ENCODE measurements at regions not wholly inside any gene's neighbourhood (a gene's known extent, or its start where the extent isn't known, plus 50 kb on each side); places are given as distances from the start of the nearest gene placed in this dataset.

DNA sequence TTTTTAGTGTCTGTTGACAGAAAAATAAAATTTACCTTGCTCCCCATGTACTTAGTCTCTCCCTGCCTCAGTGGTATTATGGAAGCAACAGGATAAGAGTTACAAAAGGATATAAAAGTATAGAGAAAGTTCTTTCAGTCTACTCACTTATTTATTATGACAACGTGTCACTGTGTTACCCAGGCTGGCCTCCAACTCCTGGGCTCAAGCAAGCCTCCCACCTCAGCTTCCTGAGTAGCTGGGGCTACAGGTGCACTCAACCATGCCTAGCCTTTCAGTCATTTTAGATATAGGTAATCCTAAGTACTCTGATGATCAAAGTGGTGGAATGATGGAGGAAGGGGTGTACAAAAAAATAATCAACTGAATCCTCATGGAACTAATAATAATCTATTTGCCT is 215.2 kb upstream of the MKLN1 start:
- DNase-seq = no peak

DNA sequence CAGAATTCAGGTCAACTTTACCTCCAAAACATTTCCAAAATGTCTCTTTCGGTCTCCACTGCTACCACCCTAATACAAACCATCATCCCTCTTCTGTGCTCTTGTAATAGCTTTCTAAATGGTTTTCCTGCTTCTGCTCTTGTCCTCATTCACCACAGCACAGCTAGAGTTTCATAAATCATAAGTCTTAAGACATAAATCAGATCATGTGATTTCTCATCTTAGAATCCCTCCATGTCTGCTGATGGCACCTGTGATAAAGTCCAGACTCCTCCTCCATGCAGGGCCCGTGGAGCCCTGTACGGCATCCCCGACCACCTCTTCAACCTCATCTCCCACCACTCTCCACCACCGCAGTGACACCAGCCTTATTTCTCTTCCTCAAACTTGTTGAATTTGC is 212.3 kb upstream of the MKLN1 start:
- DNase-seq = no peak

DNA sequence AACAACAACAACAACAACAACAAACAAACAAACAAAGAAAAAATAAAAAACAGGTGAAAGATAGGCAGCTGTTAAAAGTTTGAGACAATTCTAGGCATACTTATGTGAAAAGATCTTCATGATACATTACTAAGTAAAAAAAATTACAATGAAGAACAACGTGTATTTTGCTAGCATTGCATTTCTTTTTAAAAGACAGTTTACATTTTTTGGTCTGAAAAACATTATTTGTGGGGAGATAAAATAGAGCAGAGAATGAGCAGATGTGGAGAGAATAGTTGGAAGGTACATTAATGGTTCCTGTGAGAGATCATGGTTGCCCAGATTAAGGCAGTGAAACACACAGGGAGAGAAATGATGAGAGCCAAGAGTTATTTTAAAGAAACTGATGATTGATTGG is 210.2 kb upstream of the MKLN1 start:
- no peak for DNase-seq

DNA sequence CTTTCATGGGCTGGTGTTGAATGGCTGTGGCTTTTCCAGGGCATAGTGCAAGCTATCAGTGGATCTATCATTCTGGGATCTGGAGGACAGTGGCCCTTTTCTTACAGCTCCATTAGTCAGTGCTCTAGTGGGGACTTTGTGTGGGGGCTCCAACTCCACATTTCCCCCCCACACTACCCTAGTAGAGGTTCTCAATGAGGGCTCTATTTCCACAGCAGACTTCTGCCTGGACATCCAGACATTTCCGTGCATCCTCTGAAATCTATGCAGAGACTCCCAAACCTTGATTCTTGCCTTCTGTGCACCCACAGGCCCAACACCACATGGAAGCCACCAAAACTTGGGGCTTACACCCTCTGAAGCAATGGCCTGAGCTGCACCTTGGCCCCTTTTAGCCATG is 208.3 kb upstream of the MKLN1 start:
- DNase-seq = no peak

DNA sequence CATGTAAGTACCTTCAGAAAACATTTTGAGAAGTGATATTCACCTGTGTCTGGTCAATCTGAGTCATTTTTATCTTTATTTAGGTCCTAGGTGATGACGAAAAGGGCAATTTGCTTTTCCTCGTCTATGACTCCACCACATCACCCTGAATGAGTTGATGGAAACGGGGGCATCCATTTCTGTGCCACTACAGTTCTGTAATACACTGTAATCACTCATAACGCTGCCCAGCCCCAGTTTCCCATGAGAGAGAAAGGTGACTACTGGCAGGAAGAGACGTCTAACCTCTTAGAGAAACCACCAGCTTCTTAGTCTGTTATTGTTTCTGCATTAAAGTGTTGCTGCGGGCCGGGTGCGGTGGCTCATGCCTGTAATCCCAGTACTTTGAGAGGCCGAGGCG is 205.3 kb upstream of the MKLN1 start:
- no peak for DNase-seq

DNA sequence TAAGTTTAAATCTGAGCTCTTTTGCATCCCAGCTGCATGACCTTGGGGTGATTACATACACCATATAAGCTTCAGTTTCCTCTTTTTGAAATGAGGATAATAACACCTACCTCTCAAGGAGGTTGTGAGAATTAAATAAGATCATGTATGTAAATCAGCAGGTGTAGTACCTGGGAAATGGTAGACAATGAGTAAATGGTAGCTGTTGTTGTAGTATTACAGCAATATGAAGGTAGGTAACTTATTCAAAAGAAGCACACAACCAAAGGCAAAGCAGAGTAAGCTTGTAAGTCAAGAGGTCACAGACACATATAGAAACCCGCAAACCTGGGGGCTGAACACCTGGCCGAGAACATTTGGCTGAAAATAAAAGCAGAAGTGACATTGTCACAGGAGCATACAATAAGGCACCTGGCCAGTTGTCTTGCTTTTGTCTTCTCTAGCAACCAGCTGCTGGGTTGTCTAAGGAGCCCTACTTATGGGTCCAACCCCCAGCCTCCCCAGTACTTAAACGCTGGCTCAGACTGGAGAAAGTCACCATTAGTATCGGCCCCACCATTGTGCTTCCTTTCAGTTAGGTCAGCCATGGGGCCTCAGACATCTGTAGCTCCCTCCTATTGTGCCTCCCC is 203.6 kb upstream of the MKLN1 start:
- DNase-seq = no peak

DNA sequence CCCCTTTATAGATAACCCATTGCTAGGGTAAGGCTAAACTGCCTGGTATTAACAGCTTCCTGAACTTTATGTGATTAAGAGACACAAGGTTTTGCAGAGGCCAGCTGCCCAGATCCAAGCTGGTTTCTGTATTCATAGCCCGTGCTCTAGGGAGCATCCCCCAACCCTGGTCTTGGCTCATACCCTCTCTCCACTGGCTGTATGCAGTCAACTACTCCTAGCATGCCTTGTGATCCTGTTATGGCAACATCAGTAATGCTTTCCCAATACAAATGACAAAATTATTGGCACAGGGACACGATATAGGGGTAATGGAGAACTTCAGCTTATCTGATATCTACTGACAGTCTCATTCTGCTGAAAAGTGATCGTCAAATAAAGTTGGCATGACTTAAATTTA is 202.8 kb upstream of the MKLN1 start:
- no peak for DNase-seq

DNA sequence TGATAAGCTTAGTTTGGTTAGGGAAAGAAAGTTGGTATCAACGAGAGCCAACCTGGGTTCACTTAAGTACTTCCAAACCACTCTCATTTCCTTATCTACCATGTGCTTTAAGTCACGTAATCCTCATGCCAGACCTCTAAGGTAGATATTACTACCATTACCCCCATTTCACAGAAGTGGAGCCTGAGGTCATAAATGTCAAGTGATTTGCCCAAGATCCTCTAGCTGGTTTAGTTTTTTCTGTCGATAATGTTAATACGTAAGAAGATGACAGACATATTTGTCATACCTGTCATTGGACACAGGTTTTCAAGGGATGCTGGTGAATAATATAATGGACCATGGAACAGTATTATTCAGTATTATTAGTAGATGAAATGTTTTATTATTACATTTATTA is 197.4 kb upstream of the MKLN1 start:
- no peak for DNase-seq

DNA sequence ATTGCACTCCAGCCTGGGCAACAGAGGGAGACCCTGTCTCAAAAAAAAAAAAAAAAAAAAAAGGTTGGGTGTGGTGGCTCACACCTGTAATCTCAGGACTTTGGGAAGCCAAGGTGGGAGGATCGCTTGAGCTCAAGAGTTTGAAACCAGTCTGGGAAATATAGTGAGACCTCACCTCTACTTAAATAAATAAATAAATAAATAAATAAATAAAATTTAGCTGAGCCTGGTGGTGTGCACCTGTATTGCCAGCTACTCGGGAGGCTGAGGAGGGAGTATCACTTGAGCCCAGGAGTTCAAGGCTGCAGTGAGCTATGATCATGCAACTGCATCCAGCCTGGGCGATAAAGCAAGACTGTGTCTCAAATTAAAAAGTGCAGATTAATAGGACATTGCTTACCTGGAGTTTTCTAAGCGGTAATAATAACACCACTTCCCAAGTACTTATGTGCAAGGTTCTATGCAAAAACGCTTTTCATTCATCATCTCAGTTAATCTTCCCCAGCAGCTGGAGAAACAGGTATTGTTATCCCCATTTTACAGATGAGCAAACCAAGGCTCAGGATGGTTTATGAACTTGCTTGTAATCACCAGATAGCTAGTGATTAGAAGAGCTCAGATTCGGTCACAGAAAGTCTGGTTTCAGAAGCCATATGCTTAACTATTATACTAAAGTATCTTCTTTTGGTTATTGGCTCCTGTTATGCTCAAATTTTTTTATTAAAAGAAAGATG is 196.5 kb upstream of the MKLN1 start:
- no peak for DNase-seq

DNA sequence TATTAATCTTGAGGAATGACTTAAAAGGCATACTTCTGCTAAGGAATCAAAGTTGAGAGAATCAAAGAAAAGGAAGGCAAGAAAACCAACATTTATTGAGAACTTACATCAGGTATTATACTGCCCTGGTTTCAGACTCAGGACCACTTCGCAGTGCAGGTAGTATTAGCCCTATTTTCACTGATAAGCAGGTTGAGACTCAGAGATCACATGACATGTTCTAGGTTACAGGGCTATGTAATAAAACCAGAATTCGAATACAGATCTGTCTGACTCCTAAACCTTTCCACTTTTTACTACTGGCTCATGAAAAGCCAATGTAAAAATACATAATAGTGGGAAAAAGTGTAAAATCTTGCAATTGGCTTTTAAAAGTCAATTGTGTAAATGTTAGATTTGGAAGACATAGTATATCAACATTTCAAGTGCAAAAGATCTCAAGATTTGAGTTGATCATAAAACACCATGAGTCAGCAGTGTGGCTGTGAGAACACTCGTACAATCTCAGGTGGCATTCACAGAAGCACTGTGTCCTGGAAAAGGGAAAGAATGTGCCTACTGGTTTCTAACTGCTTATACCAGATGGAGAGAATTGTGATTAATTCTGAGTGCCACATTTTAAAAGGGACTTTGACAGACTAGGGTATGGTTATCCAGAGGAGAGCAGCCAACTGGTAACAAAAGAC is 195.8 kb upstream of the MKLN1 start:
- DNase-seq = no peak

DNA sequence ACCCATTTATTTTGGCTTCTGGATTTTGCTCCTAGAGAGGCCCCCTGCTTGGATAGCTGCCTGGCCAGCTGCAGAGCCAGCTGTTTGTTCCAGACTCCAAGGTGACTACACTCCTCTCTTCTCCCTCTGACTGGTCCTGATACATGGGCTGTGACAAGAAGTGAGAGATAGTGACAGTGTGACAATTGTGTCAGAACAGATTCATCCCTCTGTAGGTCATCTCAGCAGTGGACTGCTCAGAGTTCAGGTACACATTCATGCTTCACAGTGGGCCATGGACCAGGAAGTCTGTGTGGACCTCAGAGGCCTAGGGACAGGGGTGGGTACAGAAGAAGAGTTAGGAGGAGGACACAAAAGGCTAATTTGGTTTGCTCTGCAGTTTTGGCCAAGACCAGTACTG is 188.2 kb upstream of the MKLN1 start:
- no peak for DNase-seq

DNA sequence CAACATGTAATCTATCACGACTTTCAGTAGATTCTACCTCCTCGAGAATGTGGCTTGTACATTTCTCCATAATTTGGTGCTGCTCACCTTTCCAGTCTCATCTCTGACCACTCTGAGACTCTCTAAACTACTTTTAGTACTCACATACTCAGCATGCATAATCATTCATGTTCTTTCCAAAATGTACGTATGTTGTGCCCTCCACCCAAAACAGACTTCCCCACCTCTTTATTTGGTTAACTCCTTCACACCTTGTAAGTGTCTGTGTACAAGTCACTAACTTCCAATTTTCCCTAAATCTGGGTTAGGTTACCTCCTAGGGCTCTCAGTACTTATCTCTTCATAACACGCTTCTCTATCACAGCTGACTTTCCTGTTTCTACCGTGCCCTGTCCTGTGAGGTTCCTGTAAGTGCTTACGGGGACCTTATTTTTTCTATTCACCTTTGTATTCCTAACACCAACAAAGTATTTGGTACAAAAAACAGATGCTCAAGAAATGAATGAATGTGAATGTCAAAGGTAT is 186.2 kb upstream of the MKLN1 start:
- DNase-seq = no peak

DNA sequence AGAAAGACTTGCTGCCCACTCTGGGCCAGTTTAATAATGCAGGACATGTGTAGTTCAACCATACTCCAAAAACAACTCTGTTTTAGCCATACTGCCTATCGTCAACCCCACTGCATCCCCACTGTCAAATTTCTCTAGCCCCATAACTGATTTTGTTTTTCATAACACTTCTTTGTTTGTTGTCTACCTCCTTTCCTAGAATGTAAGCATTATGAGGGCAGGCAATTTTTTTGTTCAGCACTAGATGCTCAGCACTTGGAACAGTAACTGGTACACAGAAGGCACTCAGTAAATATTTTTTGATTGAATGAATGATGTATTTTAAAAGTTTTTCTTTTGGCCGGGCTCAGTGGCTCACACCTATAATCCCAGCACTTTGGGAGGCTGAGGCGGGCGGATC is 183.8 kb upstream of the MKLN1 start:
- DNase-seq = no peak

DNA sequence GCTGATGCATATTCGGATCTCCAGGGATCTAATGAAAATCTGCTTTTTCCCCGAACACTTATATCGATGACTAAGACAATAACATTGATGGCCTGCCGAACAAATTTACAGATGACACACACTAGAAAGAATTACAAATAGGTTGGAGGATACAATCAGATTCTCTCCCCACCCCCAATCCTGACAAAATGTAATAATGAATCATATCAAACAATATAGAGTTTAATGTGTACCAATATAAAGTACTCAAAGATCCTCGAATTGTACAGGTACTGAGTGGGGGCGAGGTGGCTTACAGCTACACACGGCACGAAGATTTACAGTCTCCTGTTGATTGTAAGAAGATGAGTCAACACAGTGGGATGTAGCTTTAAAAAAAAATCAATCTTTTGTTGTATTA is 182.7 kb upstream of the MKLN1 start:
- DNase-seq = no peak

DNA sequence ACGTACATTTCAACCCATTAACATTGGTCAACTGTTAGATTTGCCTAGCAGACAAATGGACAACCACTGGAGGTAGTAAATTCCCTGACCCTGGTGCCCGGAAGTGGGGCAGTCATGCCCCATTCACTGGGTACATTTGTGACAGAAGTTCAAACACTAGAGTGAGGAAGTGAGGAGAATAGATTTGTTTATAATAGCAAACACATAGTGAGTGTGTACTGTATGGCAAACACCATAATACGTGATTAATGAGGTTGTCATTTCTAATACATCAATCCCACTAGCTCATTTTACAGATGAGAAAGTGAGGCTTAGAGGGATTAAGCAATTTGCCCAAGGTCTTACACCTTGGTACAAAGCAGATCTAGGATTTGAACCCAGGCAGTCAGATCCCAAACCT is 181.9 kb upstream of the MKLN1 start:
- DNase-seq = no peak

DNA sequence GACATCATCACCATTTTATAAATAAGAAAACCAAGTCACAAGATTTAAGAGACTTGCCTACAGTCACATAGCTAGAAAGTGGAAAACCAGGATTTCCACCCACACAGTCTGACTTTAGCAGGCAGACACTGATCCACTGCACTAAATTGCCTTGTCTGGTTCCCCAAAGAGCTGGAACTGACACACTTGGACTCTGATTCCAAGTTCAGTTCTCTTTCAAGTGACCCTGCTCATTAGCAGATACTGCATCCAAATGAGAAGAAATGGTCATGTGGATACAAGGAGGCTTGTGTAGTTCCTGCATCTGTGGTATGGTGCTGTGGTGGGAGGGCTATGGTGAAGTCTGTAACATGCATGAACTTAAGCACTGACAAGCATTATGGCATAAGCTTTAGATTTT is 180.1 kb upstream of the MKLN1 start:
- DNase-seq = no peak

DNA sequence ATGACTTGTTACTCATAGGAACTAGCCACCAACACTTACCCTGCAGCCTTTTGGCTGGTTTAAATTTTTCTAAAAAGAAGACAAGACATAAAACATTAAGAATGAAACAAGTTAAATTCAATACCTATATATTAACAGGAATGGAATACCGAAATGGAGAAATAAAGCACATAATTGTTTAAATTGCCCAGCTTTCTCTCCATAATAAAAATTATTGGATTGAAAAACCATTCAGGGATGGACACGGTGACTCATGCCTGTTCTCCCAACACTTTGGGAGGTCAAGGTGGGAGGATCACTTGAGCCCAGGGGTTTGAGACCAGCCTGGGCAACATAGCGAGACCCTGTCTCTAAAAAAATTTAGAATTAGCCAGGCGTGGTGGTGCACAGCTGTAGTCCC is 179.4 kb upstream of the MKLN1 start:
- no peak for DNase-seq

DNA sequence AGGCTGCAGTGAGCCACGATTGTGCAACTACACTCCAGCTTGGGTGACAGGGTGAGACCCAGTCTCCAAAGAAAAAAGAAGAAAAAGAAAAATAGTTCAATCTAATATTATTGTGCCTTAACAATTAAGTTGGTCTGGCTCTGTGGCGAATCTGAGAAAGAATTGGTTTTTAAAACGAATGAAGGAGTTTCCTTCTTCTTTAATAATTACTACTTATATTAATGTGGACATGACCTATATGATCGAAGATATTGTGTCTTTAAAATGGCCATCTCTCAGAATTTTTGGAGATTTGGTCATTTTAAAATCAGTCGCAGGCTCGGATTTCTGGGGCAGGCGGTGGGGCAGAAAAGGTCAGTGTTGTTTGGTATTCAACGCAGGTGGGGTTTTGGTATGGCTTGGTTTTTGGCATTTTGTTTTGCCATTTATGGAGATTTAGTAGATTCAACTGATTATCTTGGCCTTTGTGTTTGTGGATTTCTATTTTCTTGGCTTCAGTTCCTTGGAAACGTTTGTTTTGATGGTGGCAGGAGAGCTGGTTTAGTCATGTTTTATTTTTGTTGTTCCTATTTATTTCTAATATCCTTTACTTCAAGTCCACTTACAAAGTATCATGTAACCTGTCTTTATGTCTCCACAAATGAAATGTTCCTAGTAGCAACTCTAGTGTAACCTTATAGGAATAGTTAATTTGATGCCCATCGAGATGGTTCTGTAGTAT is 178.8 kb upstream of the MKLN1 start:
- no peak for DNase-seq

DNA sequence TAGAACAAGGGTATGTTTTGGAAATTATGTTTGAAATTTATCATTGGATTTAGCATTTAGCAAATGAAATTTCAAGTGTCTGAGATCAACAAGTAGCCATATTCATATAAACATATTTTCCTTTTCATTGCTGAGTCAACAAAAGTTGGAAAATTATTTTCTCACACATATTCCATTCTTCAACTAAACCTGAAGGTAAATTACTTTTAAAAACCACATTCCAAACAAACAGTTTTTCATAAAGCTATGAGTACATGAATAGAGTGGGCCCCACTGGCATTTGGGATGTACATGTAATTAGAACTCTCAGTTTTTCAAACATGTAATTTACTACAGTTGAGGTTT is 178.3 kb upstream of the MKLN1 start:
- no peak for DNase-seq

DNA sequence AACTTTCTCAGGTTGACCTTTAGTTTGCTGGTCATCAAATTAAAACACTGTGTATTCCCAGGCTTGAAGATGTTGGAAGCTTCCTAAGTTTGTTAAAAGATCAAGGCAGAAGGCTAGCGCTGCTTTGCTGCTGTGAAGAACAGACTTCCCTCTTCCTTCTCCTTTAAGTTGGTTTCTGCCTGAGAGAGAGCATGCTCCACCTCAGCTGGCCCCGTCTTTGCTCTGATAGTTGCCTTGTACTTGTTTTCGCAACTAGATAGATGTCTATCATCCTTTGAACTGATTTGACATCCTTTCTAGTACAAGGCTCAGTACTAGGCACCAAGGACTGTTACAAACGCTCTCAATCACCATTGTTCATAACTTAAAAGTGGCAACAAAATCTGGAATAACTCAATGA is 177.8 kb upstream of the MKLN1 start:
- DNase-seq = no peak

DNA sequence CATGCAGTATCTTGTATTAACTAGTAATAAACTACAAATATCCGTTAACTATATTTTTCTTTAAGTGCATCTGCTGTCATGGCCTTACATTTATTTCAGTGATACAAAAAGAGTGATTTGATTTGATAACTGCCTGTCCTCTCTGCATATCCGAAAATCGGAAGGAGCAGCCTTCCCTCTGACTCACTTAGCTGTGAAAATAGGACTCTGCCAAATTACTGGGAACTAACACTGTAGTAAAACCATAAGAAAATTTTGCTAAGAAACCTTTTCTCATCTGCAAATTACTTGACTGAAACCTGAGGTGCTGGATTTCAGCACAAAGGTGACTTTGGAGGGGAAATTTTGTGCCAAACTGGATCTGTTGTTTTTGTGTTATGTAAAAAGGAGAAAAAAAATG is 176.6 kb upstream of the MKLN1 start:
- no peak for DNase-seq

DNA sequence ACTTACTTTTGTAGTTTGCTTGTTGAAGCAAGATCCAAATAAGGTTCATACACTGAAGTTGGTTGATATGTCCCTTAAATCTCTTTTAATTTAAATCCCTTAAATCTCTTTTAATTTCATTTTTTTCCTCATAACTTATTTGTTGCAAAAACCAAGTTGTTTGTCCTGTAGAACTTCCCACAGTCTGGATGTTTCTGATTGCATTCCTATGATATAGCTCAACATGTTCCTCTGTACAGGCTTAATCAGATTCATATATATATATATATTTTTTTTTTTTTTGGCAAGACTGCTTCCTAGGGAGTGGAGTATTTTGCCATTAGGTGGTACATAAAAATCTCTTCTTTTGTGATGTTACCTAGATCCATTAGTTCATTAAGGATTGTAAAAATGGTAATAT is 174.9 kb upstream of the MKLN1 start:
- DNase-seq = no peak

DNA sequence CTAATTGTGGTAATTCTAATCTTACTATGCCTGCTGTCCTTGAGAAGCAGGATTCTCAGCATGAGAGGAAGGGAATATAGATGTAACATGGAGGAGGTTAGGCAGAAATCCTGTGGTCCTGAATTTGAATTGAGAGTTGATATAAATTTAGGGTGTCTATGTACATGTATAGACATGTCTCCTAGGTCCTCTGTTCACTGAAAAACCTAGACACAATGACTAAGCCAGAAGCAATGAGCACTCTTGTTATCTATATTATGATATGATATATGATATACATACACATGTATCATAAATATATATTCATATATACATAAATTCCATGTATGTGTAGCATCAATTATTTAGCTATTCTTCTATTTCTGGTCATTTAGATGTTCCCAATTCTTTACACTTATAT is 173.3 kb upstream of the MKLN1 start:
- no peak for DNase-seq
